ENCODE measurements at regions not wholly inside any gene's neighbourhood (a gene's known extent, or its start where the extent isn't known, plus 50 kb on each side); places are given as distances from the start of the nearest gene placed in this dataset.

- no peak for FAIRE-seq
- DNase-seq (ENCODE audit: insufficient read length, low spot score): no peak
These were observed 191.4 kb downstream of the TM2D1 start for GRCh38 chr1:61533546-61533945.

- DNase-seq (ENCODE audit: insufficient read length, low spot score) (no peak), FAIRE-seq (no peak)
These were observed 193.2 kb downstream of the TM2D1 start for GRCh38 chr1:61531716-61532115.

GRCh38 chr1:61523893-61524605 is 200.9 kb downstream of the TM2D1 start:
- DNase-seq (ENCODE audit: insufficient read length, low spot score) (no peak), FAIRE-seq (no peak)

- FAIRE-seq (no peak), DNase-seq (ENCODE audit: insufficient read length, low spot score) (no peak)
These were observed 201.7 kb downstream of the TM2D1 start for GRCh38 chr1:61523229-61523628.

- FAIRE-seq: no peak
These were observed 204.5 kb downstream of the TM2D1 start for GRCh38 chr1:61520401-61520800.

GRCh38 chr1:61519631-61520030 is 205.3 kb downstream of the TM2D1 start:
- DNase-seq (ENCODE audit: insufficient read length, low spot score): no peak

More at GRCh38 chr1:61520401-61520800, 204.5 kb downstream of the TM2D1 start:
- no peak for DNase-seq (ENCODE audit: insufficient read length, low spot score)

GRCh38 chr1:61518670-61519400 is 206.1 kb downstream of the TM2D1 start:
- no peak for FAIRE-seq
- no peak for DNase-seq (ENCODE audit: insufficient read length, low spot score)

More at GRCh38 chr1:61519631-61520030, 205.3 kb downstream of the TM2D1 start:
- no peak for FAIRE-seq

GRCh38 chr1:61517345-61517744 is 207.6 kb downstream of the TM2D1 start:
- no peak for FAIRE-seq
- DNase-seq (ENCODE audit: insufficient read length, low spot score): no peak

- FAIRE-seq (no peak), DNase-seq (ENCODE audit: insufficient read length, low spot score) (no peak)
These were observed 209.8 kb downstream of the TM2D1 start for GRCh38 chr1:61515096-61515495.
